Panc1 (cell line): ENCODE measurements at regions not wholly inside any gene's neighbourhood (a gene's known extent, or its start where the extent isn't known, plus 50 kb on each side); places are given as distances from the start of the nearest gene placed in this dataset.

Source experiments
- ATAC-seq: fragments of 200-7000 bp; cut with Tn5 transposase; 2 replicates; pipeline ENCODE4 v1.9.1; 2020; ENCODE audit warnings: mild to moderate bottlenecking, moderate library complexity
- BruUV-seq: library from RNA; stranded (reverse); fragments of 400-500 nt; replicated peaks from 2 replicates; lab custom pipeline; 2021; lab: Mats Ljungman, UMichigan
- CTCF ChIA-PET: fragments of 300-600 bp; sonication (Branson Sonifier 250); formaldehyde crosslinking; loops from one replicate; lab custom pipeline; 2022; ENCODE audit warnings: antibody characterized with exemption; lab: Charles Lee
- POLR2A ChIA-PET: fragments of 300-600 bp; sonication (Branson Sonifier 250); formaldehyde crosslinking; loops from one replicate; lab custom pipeline; 2022; ENCODE audit warnings: antibody characterized with exemption; lab: Charles Lee
- DNase-seq: peaks from one replicate; pipeline ENCODE4 v3.0.0-alpha.2; 2010; ENCODE audit warnings: low read depth, low spot score
- H3K27ac ChIP-seq: 2 replicates; pipeline ENCODE4 v1.5.1; 2011; ENCODE audit warnings: mild to moderate bottlenecking, low read length, inconsistent platforms
- H3K27me3 ChIP-seq: fragments of 200-500 bp; sonication (Bioruptor generic); 2 replicates; pipeline ENCODE4 v1.6.0; 2014; ENCODE audit warnings: low read length, inconsistent platforms; ENCODE audit not compliant: control insufficient read depth, insufficient read depth
- H3K36me3 ChIP-seq: fragments of 200-500 bp; sonication (Bioruptor generic); 2 replicates; pipeline ENCODE4 v1.5.1; 2014; ENCODE audit warnings: inconsistent platforms, mild to moderate bottlenecking, low read length, moderate library complexity; ENCODE audit not compliant: control insufficient read depth, insufficient read depth
- H3K4me1 ChIP-seq: 2 replicates; pipeline ENCODE4 v1.5.1; 2011; ENCODE audit warnings: inconsistent platforms, mild to moderate bottlenecking, low read length, moderate library complexity; ENCODE audit not compliant: control insufficient read depth, insufficient read depth
- H3K4me3 ChIP-seq, 2 experiments: 2 replicates each; pipeline ENCODE4 v1.5.1; 2011 to 2012; ENCODE audit warnings: low read depth in 2 of 2, low read length in 2 of 2, mild to moderate bottlenecking in 2 of 2, inconsistent platforms in 1 of 2, moderate library complexity in 1 of 2
- H3K9me3 ChIP-seq: fragments of 200-500 bp; sonication (Bioruptor generic); 2 replicates; pipeline ENCODE4 v1.5.1; 2014; ENCODE audit warnings: low read depth, mild to moderate bottlenecking, inconsistent platforms, low read length, moderate library complexity; ENCODE audit not compliant: control insufficient read depth, insufficient read depth
- POLR2AphosphoS5 ChIP-seq: IDR thresholded peaks from 2 replicates; pipeline ENCODE4 v1.6.1; 2012; ENCODE audit warnings: mild to moderate bottlenecking, low read depth, low read length, moderate library complexity
- REST ChIP-seq, 2 experiments: IDR thresholded peaks; 2 replicates each; pipeline ENCODE4 v1.6.1; 2011 to 2012; ENCODE audit warnings: low read depth in 2 of 2, control low read depth in 1 of 2, low read length in 1 of 2, mild to moderate bottlenecking in 1 of 2, moderate library complexity in 1 of 2; ENCODE audit not compliant: insufficient read depth in 1 of 2
- SIN3A ChIP-seq: IDR thresholded peaks from 2 replicates; pipeline ENCODE4 v1.6.1; 2012; ENCODE audit warnings: low read depth, mild to moderate bottlenecking, low read length, moderate library complexity, borderline replicate concordance; ENCODE audit not compliant: insufficient read depth
- TCF7L2 ChIP-seq: IDR thresholded peaks from 2 replicates; pipeline ENCODE4 v1.6.1; 2011; ENCODE audit warnings: mild to moderate bottlenecking, low read depth, low read length, inconsistent platforms
- in situ Hi-C: cut with HindIII; loops from 2 replicates; pipeline ENCODE4 v1.10.0; 2016; ENCODE audit warnings: low sequenced_read_pairs, low pct_unique_long_range_greater_than_20kb
- intact Hi-C: fragments of 100-400 bp; cut with micrococcal nuclease; formaldehyde crosslinking; loops from one replicate; pipeline ENCODE4 v1.10.0; 2022; ENCODE audit not compliant: unreplicated experiment
- TF ChIP-seq, protein P1 (sequence below): fragments of 450-650 bp; IDR thresholded peaks from 2 replicates; pipeline ENCODE4 v1.5.1; 2017; ENCODE audit warnings: mild to moderate bottlenecking

DNA sequence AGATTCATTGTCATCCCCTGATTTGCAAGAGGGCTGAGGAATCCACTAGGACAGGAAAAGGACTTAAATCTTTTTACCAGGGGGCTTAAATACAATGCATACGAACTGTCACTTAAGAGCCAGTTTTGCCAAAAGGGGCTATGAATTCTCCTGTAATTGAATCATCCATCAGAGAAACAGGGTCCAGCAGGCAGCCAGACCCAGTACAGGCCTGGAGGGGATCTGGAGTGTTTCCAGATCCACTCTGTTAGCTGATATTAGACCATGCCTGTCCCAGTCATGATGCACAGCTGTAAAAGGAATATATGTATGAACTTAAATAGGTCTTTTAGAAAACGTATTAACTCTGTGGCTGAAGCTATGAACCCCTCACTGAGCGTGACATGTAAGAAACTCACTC lies 53.8 kb upstream of the PRSS23 start:
- no peaks in the 10 kb centered on the region for H3K36me3 ChIP-seq
- ChIA-PET CTCF (interaction anchor here (0.6 kb wide), 1 partner anchor 57 kb away, joined by 3 read pairs; no protein-coding TSS in a partner anchor), POLR2A (interaction anchor here (0.6 to 1.1 kb wide), 2 partner anchors 10 to 109 kb away, joined by 4 to 5 read pairs; no protein-coding TSS in a partner anchor)
- ATAC-seq (no peak), DNase-seq (no peak)
- H3K9me3 ChIP-seq, result peaks cover 12% of the 10 kb centered on the region; the same call in 1 of the 2 replicates
- H3K27me3 ChIP-seq, result no peaks in the 10 kb centered on the region
- peak overlapping the region; percentile 99 for H3K27ac ChIP-seq
- in situ Hi-C loops, result no loop called here
- peaks cover 33% of the 10 kb centered on the region for H3K4me1 ChIP-seq
- intact Hi-C loops, result loop anchor here (10.0 kb wide), 1 partner anchor 292 kb away; no protein-coding TSS in a partner anchor
- no TSS peak for BruUV-seq
- H3K4me3 ChIP-seq, result no peak overlapping the region
- TF ChIP-seq, protein P1, sequence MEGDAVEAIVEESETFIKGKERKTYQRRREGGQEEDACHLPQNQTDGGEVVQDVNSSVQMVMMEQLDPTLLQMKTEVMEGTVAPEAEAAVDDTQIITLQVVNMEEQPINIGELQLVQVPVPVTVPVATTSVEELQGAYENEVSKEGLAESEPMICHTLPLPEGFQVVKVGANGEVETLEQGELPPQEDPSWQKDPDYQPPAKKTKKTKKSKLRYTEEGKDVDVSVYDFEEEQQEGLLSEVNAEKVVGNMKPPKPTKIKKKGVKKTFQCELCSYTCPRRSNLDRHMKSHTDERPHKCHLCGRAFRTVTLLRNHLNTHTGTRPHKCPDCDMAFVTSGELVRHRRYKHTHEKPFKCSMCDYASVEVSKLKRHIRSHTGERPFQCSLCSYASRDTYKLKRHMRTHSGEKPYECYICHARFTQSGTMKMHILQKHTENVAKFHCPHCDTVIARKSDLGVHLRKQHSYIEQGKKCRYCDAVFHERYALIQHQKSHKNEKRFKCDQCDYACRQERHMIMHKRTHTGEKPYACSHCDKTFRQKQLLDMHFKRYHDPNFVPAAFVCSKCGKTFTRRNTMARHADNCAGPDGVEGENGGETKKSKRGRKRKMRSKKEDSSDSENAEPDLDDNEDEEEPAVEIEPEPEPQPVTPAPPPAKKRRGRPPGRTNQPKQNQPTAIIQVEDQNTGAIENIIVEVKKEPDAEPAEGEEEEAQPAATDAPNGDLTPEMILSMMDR, result no peak
- TF ChIP-seq TCF7L2, result no peak
- TF ChIP-seq POLR2AphosphoS5, result no peak
- no peak for TF ChIP-seq SIN3A
- no peak for TF ChIP-seq REST (IDR thresholded peaks at IDR 0.05; ENCODE audit: insufficient read depth in 1 of 2, low read depth in 2 of 2, low read length in 1 of 2)

GRCh38 chr11:86745571-86745970 lies 54.8 kb upstream of the PRSS23 start:
- ChIA-PET CTCF (no interaction called here), POLR2A (no interaction called here)
- no peak overlapping the region for H3K4me3 ChIP-seq
- TF ChIP-seq SIN3A, result no peak
- no peak for TF ChIP-seq REST (IDR thresholded peaks at IDR 0.05; ENCODE audit: insufficient read depth in 1 of 2, low read depth in 2 of 2, low read length in 1 of 2)
- TF ChIP-seq, protein P1, result no peak
- no peak for TF ChIP-seq POLR2AphosphoS5
- no peak for TF ChIP-seq TCF7L2
- ATAC-seq (no peak), DNase-seq (no peak)
- in situ Hi-C loops (no loop called here), intact Hi-C loops (loop anchor here (10.0 kb wide), 1 partner anchor 291 kb away; no protein-coding TSS in a partner anchor)
- BruUV-seq, result no TSS peak
- H3K4me1 ChIP-seq, result peaks cover 43% of the 10 kb centered on the region
- no peaks in the 10 kb centered on the region for H3K36me3 ChIP-seq
- H3K27ac ChIP-seq, result peak overlapping the region; percentile 99
- H3K9me3 ChIP-seq, result peaks cover 12% of the 10 kb centered on the region; the same call in 1 of the 2 replicates
- no peaks in the 10 kb centered on the region for H3K27me3 ChIP-seq
